Activated naive CD4-positive, alpha-beta T cell treated with anti-CD3 and anti-CD28 coated beads, Interleukin-2, amount 10 ng/mL, durations not matched to agents 7 days and 5 days (primary cell): ENCODE measurements at regions not wholly inside any gene's neighbourhood (a gene's known extent, or its start where the extent isn't known, plus 50 kb on each side); places are given as distances from the start of the nearest gene placed in this dataset.
"Not testable (repeated sequence)": the region's sequence is repeated elsewhere in the genome, so short reads cannot be mapped to it uniquely, and the experiment has no call there.

ENCODE experiments used
- CTCF ChIA-PET: fragments of 350-600 bp; sonication (Branson Sonifier 250); formaldehyde crosslinking; loops from one replicate; lab custom pipeline; 2021; ENCODE audit warnings: antibody characterized with exemption; lab: Charles Lee
- DNase-seq: peaks from one replicate; pipeline ENCODE4 v3.0.0-alpha.2; 2020
- H3K27ac Mint-ChIP-seq: one replicate; pipeline ENCODE4 v1.8.0; 2021; ENCODE audit warnings: mild to moderate bottlenecking, moderate library complexity, mixed read lengths
- H3K27me3 Mint-ChIP-seq: one replicate; pipeline ENCODE4 v1.8.0; 2021; ENCODE audit warnings: mild to moderate bottlenecking, mixed read lengths
- H3K36me3 Mint-ChIP-seq: one replicate; pipeline ENCODE4 v1.8.0; 2021; ENCODE audit warnings: mixed read lengths
- H3K4me1 Mint-ChIP-seq: one replicate; pipeline ENCODE4 v1.8.0; 2021; ENCODE audit warnings: mixed read lengths
- H3K4me3 Mint-ChIP-seq: one replicate; pipeline ENCODE4 v1.8.0; 2021; ENCODE audit warnings: mild to moderate bottlenecking, moderate library complexity, mixed read lengths
- H3K9me3 Mint-ChIP-seq: one replicate; pipeline ENCODE4 v1.8.0; 2021; ENCODE audit warnings: mixed read lengths

GRCh38 chr15:20302141-20303069 is 239.2 kb downstream of the GOLGA6L6 start:
- H3K36me3 Mint-ChIP-seq, H3K4me3 Mint-ChIP-seq, H3K27me3 Mint-ChIP-seq, DNase-seq, H3K4me1 Mint-ChIP-seq, H3K27ac Mint-ChIP-seq, CTCF ChIA-PET: not testable (repeated sequence)
- H3K9me3 Mint-ChIP-seq: peaks cover 10% of the 10 kb centered on the region

- H3K27me3 Mint-ChIP-seq, CTCF ChIA-PET, H3K4me3 Mint-ChIP-seq, H3K9me3 Mint-ChIP-seq, DNase-seq, H3K27ac Mint-ChIP-seq, H3K36me3 Mint-ChIP-seq, H3K4me1 Mint-ChIP-seq: not testable (repeated sequence)
Observed at GRCh38 chr15:20301471-20302081, 240.0 kb downstream of the GOLGA6L6 start.

DNA sequence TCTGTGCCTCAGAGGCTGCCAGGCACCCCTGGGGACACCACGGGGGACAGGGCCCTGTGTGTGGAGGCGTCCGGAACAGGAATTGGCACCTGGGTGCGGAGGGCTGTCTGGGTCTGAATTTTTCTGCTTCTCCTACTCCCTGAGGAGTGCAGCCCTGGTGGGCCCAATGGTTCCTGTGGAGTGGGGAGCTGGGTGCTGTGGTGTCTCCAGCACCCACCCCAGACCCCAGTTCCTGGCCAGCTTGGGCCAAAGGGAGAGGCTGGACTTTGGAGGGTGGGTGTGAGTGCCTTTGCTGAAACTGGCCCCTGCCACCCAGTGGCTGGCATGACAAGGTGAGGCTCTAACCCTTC is 240.6 kb downstream of the GOLGA6L6 start:
- H3K27ac Mint-ChIP-seq, DNase-seq, H3K27me3 Mint-ChIP-seq, H3K9me3 Mint-ChIP-seq, CTCF ChIA-PET, H3K4me1 Mint-ChIP-seq, H3K4me3 Mint-ChIP-seq, H3K36me3 Mint-ChIP-seq: not testable (repeated sequence)

GRCh38 chr15:20300351-20301040 is 241.1 kb downstream of the GOLGA6L6 start:
- H3K4me3 Mint-ChIP-seq, H3K9me3 Mint-ChIP-seq, H3K4me1 Mint-ChIP-seq, DNase-seq, H3K36me3 Mint-ChIP-seq, H3K27me3 Mint-ChIP-seq, H3K27ac Mint-ChIP-seq, CTCF ChIA-PET: not testable (repeated sequence)

DNA sequence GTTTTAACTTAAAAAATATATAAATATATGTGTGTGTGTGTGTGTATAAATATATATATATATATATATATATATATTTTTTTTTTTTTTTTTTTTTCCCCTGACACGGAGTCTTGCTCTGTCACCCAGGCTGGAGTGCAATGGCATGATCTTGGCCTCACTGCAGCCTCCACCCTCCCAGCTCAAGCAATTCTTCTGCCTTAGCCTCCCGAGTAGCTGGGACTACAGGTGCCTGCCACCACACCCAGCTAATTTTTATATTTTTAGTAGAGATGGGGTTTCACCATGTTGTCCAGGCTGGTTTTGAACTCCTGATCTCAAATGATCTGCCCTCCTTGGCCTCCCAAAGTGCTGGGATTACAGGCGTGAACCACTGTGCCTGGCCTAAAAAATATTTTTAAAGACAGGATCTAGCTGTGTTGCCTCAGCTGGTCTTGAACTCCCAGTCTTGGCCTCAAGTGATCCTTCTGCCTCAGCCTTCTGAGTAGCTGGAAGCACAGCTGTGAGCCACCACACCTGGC is 243.9 kb downstream of the GOLGA6L6 start:
- H3K4me3 Mint-ChIP-seq, H3K27me3 Mint-ChIP-seq, DNase-seq, H3K27ac Mint-ChIP-seq, H3K9me3 Mint-ChIP-seq, H3K36me3 Mint-ChIP-seq, H3K4me1 Mint-ChIP-seq, CTCF ChIA-PET: not testable (repeated sequence)

DNA sequence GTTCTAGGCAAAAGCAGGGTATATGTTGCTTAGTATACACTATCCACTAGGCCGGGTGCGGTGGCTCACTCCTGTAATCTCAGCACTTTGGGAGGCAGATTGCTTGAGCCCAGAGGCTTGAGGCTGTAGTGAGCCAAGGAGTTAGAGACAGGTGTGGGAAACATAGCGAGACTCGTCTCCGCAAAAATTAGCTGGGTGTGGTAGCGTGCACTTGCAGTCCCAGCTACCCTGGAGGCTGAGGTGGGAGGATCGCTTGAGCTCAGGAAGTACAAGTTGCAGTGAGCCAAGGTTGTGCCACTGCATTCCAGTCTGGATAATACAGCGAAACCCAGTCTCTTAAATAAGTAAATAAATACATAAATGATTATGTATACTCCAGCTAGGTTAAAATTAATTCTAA is 245.3 kb downstream of the GOLGA6L6 start:
- H3K27ac Mint-ChIP-seq, H3K4me3 Mint-ChIP-seq, H3K4me1 Mint-ChIP-seq, DNase-seq, CTCF ChIA-PET, H3K9me3 Mint-ChIP-seq, H3K27me3 Mint-ChIP-seq, H3K36me3 Mint-ChIP-seq: not testable (repeated sequence)

- Mint-ChIP-seq H3K27me3 (no peaks in the 10 kb centered on the region), H3K36me3 (no peaks in the 10 kb centered on the region), H3K9me3 (no peaks in the 10 kb centered on the region), H3K27ac (no peak overlapping the region), H3K4me3 (no peak overlapping the region), H3K4me1 (no peaks in the 10 kb centered on the region)
- CTCF ChIA-PET: no interaction called here
- no peak for DNase-seq
Observed at GRCh38 chr15:20295238-20295811, 246.3 kb downstream of the GOLGA6L6 start.

GRCh38 chr15:20294651-20295237 is 246.9 kb downstream of the GOLGA6L6 start:
- CTCF ChIA-PET: no interaction called here
- Mint-ChIP-seq H3K36me3 (no peaks in the 10 kb centered on the region), H3K27ac (no peak overlapping the region), H3K27me3 (no peaks in the 10 kb centered on the region), H3K9me3 (no peaks in the 10 kb centered on the region), H3K4me1 (no peaks in the 10 kb centered on the region), H3K4me3 (no peak overlapping the region)
- no peak for DNase-seq

DNA sequence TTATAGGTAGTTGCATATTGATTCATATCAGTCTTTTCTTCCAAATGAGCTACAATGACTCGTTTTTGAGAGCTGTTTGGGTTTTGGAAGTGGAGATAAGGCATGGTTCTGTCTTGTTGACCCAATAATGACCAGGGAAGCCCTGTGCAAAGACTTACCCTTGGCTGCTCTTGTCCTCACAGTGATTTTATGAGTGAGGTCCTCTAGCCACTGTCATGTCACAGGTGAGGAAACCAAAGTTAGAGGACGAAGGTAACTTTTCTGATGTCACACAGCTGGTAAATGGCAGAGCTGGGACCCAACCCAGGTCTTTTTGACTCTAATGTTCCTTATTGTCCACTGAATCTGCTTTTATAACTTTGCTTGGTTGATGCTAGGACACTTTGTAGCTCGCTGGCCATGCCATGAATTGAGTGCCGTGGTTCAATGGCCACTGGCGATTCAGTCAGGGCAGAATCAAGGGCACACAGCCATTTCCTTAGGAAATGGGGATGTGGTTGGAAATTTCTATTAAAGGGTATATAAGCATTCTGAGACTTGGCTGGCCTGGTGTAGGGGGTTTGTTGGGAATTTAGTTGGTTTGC is 249.1 kb downstream of the GOLGA6L6 start:
- DNase-seq, H3K4me3 Mint-ChIP-seq, H3K9me3 Mint-ChIP-seq, H3K27me3 Mint-ChIP-seq, H3K27ac Mint-ChIP-seq, CTCF ChIA-PET, H3K36me3 Mint-ChIP-seq, H3K4me1 Mint-ChIP-seq: not testable (repeated sequence)

DNA sequence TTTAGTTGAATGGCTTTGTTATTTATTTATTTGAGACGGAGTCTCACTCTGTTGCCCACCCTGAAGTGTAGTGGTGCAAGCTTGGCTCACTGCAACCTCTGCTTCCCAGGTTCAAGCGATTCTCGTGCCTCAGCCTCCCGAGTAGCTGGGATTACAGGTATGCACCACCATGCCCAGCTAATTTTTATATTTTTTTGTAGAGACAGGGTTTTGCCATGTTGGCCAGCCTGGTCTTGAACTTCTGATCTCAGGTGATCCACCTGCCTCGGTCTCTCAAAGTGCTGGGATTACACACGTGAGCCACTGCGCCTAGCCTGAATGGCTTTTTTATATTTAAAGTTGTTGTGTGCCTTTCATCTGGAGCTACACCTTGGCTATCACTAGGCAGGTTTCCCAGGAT is 250.0 kb downstream of the GOLGA6L6 start:
- H3K4me3 Mint-ChIP-seq, H3K36me3 Mint-ChIP-seq, H3K27ac Mint-ChIP-seq, H3K9me3 Mint-ChIP-seq, CTCF ChIA-PET, H3K4me1 Mint-ChIP-seq, H3K27me3 Mint-ChIP-seq: not testable (repeated sequence)
- peak; percentile 10 for DNase-seq

DNA sequence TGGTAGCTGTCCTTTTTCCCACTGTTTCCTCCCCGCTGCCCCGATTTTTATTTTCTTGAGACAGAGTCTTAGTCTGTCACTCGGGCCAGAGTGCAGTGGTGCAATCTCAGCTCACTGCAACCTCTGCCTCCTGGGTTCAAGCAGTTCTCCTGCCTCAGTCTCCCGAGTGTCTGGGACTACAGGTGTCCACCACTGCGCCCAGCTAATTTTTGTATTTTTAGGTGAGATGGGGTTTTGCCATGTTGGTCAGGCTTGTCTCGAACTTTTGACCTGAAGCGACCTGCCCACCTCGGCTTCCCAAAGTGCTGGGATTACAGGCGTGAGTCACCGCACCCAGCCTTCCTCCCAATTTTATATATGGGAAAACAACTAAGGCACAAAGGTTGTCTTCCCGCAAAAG is 251.0 kb downstream of the GOLGA6L6 start:
- DNase-seq, H3K9me3 Mint-ChIP-seq, H3K4me3 Mint-ChIP-seq, H3K36me3 Mint-ChIP-seq, H3K27me3 Mint-ChIP-seq, H3K27ac Mint-ChIP-seq, H3K4me1 Mint-ChIP-seq, CTCF ChIA-PET: not testable (repeated sequence)

DNA sequence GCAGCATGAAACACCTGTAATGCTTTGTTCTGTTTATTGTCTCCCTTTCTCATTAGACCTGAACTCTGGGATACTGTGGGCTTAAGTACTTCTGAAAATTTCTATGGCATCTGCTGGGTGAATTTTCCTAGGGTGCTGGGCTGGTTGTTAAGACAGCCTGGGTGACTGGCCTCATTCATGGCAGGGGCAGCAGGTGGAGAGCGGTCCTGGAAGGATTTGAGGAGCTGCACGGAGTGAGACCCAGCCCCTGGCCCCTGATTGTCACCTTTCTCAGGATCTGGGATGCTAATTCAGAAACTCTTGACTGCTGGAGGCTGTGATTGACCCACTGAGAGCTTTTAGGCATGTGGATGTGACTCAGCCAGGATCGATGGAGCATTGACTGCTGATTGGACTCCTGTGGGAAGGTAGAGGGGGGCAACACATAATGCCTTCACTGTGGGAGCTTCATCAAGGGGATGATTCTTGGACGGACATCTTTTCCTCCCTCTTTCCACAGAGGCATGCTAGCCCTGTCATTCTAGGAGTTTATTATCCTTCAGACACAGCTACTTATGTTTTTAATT is 252.0 kb downstream of the GOLGA6L6 start:
- H3K27ac Mint-ChIP-seq, H3K4me1 Mint-ChIP-seq, CTCF ChIA-PET, H3K36me3 Mint-ChIP-seq, H3K4me3 Mint-ChIP-seq, DNase-seq, H3K27me3 Mint-ChIP-seq, H3K9me3 Mint-ChIP-seq: not testable (repeated sequence)

DNA sequence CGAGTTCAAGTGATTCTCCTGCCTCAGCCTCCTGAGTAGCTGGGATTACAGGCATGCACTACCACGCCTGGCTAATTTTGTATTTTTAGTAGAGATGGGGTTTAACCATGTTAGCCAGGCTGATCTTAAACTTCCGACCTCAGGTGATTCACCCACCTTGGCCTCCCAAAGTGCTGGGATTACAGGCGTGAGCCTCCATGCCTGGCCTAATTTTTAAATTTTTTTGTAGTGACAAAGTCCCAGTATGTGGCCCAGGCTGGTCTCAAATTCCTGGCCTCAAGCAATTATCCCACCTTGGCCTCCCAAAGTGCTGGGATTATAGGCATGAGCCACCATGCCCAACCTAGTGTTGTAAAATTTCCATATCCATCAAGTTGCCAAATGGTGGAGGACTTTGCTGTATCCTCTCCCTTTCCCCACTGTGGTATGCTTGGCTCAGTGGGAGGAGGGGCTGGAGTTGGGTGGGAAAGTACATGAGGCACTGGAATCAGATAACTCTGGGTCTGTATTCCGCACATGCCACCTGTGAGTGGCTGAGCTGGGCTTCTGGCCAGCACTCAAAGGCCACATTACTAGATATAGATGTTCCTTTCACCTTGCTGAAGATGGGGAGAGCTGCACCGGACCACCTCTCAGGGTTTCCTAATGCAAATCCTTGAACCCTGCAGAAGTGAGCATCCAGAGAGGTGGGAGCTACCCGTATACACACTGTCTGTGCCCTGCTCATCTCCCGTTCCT is 252.6 kb downstream of the GOLGA6L6 start:
- H3K4me3 Mint-ChIP-seq, H3K36me3 Mint-ChIP-seq, H3K9me3 Mint-ChIP-seq, H3K27me3 Mint-ChIP-seq, DNase-seq, H3K27ac Mint-ChIP-seq, CTCF ChIA-PET, H3K4me1 Mint-ChIP-seq: not testable (repeated sequence)
